AG09309 (cell line): ENCODE measurements at regions not wholly inside any gene's neighbourhood (a gene's known extent, or its start where the extent isn't known, plus 50 kb on each side); places are given as distances from the start of the nearest gene placed in this dataset.

Experiments
- DNase-seq: peaks from one replicate; pipeline ENCODE4 v3.0.0-alpha.2; 2010; ENCODE audit warnings: low read depth
- H3K4me3 ChIP-seq: 2 replicates; pipeline ENCODE4 v1.5.1; 2011; ENCODE audit warnings: mild to moderate bottlenecking, low read depth, low read length, moderate library complexity; ENCODE audit not compliant: control insufficient read depth
- CTCF ChIP-seq: IDR thresholded peaks from 2 replicates; pipeline ENCODE4 v1.5.1; 2011; ENCODE audit warnings: mild to moderate bottlenecking, low read depth, low read length, inconsistent platforms; ENCODE audit not compliant: insufficient read depth, control insufficient read depth; ENCODE audit errors: missing control alignments

- H3K4me3 ChIP-seq: no peak overlapping the region
- no peak for DNase-seq
- TF ChIP-seq CTCF: no peak
Observed at GRCh38 chr1:8242498-8242897, 75.4 kb upstream of the SLC45A1 start.

- DNase-seq: no peak
- TF ChIP-seq CTCF: no peak
- no peak overlapping the region for H3K4me3 ChIP-seq
Observed at GRCh38 chr1:8241417-8242014, 76.4 kb upstream of the SLC45A1 start.

- no peak for DNase-seq
- no peak for TF ChIP-seq CTCF
- H3K4me3 ChIP-seq: no peak overlapping the region
Observed at GRCh38 chr1:8239306-8240023, 78.4 kb upstream of the SLC45A1 start.

GRCh38 chr1:8239039-8239305 lies 78.9 kb upstream of the SLC45A1 start:
- DNase-seq: no peak
- H3K4me3 ChIP-seq: no peak overlapping the region
- TF ChIP-seq CTCF: peak; percentile 49

GRCh38 chr1:8238141-8239038 lies 79.5 kb upstream of the SLC45A1 start:
- TF ChIP-seq CTCF: no peak
- H3K4me3 ChIP-seq: peak overlapping the region; percentile 8
- peak; percentile 75 for DNase-seq

- DNase-seq: no peak
- no peak overlapping the region for H3K4me3 ChIP-seq
- no peak for TF ChIP-seq CTCF
Observed at GRCh38 chr1:8232036-8232757, 85.7 kb upstream of the SLC45A1 start.
